LHCN-M2 (cell line): ENCODE measurements at regions not wholly inside any gene's neighbourhood (a gene's known extent, or its start where the extent isn't known, plus 50 kb on each side); places are given as distances from the start of the nearest gene placed in this dataset.
"Not testable (repeated sequence)": the region's sequence is repeated elsewhere in the genome, so short reads cannot be mapped to it uniquely, and the experiment has no call there.

Experiments used
- DNase-seq: peaks from one replicate; pipeline ENCODE4 v3.0.0-alpha.2; 2012; ENCODE audit warnings: low read depth

DNA sequence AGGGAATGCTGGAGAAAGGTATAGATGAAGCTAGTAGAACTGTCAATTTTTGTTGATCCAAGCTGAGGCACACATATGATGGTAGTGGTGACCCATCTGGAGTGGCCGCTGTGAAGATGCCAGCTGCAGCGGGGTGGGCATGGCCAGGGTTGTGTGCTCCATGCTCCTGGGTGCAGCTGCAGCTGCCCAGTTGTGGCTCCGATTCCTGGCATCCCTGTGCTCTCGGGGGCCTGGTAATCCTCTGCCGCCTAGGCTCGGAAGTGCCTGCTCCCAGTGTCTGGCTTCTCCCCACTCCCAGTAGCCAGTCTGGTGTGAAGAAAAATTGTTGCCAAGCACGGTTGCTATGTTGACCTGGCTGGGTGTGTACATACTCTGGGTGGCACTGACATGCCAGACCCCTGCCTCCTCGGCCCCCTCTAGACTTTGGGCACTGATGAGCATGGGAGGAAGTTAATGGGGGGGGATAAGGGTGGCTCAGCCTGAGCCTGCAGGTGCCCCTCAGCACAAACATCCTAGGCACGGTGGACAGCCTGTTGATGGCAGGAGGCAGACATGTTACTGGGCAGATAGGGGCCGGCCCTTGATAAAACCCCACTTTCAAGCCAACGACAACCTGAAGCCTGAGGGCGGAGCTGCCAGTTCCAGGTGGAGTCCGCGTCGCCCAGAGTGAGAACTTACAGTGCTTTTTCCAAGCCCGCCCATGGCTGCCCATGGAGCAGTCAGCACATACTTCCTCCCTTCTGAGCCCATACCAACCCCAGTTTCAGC is 1400.7 kb downstream of the PCDH9 start:
- no peak for DNase-seq

DNA sequence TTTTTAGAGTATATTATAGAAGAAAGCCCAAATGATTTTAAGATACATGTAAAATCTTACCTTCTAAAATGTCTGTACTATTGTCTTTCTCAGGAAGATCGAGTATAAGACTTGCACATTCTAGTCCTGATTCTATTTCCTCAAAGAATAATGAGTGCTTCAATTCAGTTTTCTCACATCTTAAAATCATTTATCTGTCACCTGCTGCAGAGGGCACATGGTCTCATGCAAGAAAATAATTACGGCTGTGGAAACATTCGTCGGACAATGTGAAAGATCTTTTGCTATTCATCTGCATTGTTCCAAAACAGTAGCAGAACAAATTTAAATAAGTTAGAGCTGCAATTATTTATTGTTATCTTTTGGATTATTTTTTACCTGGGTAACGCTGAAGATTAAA is 1403.5 kb downstream of the PCDH9 start:
- no peak for DNase-seq

DNA sequence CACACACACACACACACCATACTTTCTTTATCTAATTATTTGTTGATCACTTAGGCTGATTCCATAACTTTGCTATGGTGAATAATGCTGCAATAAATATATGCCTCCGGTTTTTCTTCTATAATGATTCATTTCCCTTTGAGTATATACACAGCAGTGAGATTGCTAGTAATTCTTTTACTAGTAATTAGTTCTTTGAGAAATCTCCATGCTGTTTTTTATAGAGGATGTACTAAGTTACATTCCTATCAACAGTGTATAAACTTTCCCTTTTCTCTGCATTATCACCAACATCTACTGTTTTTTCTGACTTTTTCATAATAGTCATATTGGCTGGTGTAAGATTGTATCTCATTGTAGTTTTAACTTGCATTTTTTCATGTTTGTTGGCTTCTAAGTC is 1405.1 kb downstream of the PCDH9 start:
- DNase-seq: no peak

DNA sequence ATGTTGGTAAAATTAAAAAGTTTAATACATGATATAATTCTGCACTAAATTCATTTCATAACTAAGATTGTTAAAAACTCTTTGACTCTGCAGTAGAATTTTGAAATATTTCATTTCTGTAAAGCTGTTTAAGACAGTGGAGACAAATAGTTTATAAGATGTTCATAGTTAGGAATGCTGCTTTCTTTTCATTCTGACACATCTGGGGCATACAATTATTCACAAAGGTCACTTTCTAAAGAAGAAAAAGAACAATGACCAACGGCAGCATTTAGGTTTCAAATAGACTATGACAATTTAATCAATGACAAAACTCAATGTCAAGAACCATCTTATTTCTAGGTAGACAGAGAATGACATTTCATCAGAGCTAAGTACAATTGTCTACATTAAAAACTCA is 1422.1 kb downstream of the PCDH9 start:
- peak; percentile 7 for DNase-seq

DNA sequence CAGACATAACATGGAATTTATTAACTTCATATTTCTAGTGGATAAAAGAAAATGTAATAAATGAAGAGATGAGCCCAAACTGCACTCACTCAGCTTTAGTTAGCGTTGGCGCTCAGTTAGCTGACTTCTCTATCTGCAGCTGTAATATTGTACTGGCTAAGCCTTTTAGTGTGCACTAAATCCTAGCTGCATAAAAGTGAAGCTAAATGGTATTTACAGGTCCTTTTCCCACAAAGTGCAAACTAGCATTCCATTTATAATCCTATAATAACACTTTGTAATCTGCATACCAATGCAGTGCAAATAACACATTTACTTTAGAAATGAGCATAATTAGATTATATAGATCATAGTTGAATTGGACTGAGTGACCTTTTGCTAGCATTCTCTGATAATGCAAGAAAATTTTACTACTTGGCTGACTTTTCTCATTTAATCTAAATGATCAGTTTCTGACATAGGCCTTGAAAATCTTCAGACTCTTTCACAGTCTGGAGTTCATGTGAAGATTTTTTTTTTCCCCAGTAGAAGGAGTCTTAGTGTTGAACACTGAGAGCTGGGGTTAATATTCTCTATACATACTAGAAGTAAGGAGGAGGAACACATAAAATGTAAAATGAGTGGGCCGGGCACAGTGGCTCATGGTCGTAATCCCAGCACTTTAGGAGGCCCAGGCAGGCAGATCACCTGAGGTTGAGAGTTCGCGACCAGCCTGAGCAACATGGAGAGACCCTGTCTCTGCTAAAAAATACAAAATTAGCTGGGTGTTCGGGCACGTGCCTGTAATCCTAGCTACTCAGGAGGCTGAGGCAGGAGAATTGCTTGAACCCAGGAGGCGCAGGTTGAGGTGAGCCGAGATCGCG is 1426.4 kb downstream of the PCDH9 start:
- DNase-seq: no peak

DNA sequence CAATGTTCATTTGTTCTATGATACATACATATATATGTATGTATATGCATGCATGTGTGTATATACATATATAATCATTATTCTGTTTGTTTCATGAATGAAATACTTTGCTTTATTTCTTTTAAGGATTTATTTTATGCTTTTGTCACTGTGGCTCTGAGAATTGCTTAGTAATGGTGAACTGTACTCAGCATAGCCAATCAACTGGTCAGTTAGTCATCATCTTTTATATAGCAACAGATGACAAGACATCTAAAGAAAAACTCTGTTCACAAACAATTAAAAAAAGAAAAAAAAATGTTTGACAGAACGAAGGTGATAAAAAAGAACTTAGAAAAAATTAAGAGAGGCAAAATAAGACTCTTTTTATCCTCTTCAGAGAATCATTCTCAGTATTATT is 1440.3 kb downstream of the PCDH9 start:
- peak; percentile 69 for DNase-seq

DNA sequence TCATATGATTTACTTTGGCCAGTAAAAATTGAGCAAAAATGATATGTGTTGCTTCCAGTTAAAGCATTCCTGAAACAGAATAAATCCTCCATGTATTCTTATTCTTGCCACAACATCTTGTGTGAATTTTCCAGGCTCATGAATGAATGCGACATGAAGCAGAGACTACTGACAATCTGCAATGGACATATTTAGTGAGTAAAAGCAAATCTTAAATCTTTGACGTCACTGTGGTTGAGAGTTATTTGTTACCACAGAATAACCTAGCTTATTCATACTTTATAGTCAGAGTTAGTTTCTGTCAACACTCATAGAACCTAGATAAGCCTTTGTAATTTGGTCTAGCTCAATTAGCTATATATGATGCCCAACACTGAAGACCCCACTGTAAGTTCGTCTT is 1443.1 kb downstream of the PCDH9 start:
- DNase-seq: peak; percentile 8

DNA sequence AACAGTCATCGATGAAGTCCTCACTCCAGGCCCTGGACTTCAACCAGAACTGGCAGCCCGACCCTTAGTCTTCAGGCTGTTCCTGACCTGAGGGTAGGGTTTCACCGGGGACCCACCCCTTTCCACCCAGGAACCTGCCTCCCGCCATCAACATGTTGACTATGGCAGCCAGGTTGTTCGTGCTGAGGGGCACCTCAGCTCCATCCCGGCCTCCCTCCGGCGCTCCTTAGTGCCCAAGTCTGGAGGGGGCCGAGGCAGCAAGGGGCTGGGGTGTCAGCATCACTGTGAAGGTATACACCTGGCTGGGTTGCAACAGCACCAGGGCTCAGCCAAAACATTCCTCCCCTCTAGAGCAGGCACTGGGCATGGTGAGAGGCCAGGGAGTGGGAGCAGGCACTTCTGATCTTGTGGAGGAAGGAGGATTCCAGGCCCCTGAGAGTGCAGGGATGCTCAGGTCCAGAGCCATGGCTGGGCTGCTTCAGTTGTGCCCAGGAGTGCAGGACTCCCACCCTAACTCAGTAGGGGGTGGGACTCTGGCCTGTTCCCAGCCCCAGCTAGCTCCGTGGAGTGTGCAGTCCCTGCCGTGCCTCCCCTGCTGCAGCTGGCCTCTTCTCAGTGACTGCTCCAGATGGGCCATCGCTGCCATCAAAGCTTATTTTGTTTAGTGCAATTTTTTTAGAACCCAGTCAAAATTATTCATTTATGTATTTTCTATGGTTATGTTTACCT is 1445.9 kb downstream of the PCDH9 start:
- DNase-seq: no peak

DNA sequence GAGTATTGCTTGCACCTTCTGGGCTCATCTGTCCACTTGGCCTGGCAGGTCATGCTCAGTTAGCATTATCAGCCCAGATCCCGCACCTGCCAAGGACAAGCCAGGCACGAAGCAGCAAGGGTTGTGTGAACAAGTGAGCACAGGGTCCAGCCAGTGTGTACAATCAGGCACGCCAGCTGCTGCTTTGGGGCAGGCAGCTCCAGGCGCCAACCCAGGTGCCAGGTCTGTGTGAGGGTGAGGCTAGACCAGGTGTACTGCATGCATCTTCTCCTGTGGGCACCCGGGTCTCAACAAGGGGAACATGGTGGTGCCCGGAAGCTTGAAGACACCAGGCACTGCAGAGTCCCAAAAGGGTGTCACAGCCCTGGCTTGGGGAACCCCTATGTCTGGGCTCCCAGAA is 1446.8 kb downstream of the PCDH9 start:
- no peak for DNase-seq

DNA sequence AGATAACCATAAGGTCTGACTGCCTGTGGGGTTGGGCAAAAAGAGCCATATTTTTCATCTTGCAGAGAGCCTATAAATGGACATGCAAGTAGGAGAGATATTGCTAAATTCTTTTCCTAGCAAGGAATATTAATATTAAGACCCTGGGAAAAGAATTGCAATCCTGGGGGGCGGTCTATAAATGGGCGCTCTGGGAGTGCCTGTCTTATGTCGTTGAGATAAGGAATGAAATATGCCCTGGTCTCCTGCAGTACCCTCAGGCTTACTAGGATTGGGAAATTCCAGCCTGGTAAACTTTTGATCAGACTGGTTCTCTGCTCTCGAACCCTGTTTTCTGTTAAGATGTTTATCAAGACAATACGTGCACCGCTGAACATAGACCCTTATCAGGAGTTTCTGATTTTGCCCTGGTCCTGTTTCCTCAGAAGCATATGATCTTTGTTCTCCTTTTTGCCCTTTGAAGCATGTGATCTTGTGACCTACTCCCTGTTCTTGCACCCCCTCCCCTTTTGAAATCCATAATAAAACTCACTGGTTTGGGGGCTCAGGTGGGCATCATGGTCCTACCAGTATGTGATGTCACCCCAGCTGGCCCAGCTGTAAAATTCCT is 1458.3 kb downstream of the PCDH9 start:
- not testable (repeated sequence) for DNase-seq

DNA sequence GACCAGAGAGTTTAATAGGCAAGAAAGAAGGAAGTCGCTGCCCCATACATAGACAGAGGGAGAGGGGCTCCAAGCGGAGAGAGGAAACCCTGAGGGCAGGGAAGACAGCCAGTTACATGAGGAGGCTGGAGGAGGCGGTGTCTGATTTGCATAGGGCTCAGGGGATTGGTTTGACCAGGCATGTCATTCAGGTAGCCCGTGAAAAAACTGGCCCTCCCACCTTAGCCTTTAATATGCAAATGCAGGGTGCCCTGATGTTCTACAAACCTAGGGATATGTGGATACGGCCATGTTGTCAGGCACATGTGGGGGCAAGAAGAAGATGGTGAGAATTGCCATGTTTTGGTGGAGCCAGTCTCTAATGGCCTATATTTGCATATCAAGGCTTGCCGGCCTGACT is 1461.6 kb downstream of the PCDH9 start:
- no peak for DNase-seq

DNA sequence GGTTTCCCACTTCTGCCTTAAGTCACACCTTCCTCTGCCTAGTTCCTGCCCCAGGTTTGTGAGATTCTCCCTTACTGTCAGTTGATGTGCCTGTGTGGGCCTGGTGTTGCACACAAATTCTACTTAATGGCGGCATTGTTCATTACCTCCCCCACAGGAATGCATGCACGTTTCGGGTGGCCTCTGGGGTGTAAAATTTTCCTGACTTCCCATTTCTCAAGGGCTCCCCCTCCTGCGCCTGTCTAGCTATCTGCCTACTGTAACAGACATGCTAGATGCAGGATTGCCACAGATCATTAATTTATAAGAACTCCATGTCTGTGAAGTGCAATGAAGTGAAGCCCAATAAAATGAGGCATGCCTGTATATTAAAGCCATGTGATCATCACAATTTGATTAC is 1466.3 kb downstream of the PCDH9 start:
- DNase-seq: no peak

DNA sequence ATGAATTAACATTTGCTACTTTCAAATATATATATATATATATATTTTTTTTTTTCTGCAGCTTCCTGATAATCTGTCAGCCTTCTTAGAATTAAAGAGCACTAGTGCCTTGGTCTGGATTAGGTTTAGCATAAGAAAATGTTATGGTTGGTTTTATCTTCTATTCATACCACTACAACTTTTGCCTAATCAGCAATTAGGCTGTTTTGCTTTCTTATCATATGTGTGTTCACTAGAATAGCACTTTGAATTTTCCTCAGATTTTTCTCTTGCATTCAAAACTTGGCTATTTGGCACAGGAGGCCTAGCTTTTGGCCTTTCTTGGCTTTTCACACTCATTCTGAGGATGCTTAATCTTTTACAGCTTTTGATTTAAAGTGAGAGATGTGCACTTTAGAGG is 1468.1 kb downstream of the PCDH9 start:
- DNase-seq: no peak

DNA sequence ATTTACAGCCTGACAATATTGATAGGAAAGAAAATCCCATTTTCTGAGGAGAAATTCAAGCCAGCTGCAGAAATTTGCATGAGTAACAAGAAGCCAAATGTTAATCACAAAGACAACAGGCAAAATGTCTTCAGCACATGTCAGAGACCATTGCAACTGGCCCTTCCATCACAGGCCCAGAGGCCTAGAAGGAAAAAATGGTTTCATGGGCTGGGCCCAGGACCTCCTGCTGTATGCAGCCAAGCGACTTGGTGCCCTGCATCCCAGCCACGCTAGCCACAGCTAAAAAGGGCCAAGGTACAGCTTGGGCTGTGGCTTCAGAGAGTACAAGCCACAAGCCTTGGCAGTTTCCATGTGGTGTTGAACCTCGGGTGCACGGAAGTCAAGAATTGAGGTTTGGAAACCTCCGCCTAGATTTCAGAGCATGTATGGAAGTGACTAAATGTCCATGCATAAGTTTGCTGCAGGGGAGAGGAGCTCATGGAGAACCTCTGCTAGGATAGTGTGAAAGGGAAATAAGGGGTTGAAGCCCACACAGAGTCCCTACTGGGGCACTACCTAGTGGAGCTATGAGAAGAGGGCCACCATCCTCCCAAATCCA is 1474.0 kb downstream of the PCDH9 start:
- no peak for DNase-seq

DNA sequence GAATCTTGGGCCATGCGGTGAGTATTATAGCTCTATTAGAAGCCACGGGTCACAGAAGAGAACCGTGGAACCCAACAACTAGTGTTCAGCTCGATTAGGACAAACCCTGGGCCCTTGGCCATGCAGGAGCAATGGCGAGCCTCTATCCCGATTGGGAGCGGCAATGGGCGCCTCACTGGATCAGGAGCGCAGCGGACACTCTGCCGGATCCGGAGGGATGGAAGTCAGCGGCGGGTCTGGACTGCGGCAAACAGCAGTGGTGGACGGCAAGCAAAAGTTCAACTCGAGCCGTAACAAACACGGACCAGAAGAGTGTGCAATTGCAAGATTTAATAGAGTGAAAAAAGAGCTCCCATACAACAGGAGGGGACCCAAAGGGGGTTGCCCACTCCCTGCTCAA is 1481.9 kb downstream of the PCDH9 start:
- DNase-seq: no peak

DNA sequence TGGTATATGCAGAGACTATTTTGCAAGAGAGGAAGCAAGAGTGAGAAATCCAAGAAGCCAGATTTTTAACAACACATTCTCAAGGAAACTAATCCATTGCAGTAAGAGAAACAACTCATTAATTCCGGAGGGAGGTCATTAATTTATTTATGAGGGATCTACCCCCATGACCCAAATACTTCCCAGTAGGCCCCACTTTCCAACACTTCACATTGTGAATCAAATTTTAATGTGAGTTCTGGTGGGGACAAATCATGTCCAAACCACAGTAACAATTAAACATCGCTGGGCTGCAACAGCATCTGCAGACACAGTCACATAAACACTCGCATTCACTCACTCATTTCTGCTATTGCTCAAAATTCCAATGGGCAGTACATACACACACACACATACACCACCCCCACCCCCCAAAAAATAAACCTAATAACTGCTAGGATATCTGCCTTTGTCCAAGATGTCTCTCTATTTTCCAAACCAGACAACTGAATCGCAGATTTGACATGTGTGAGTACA is 1483.7 kb downstream of the PCDH9 start:
- DNase-seq: no peak

DNA sequence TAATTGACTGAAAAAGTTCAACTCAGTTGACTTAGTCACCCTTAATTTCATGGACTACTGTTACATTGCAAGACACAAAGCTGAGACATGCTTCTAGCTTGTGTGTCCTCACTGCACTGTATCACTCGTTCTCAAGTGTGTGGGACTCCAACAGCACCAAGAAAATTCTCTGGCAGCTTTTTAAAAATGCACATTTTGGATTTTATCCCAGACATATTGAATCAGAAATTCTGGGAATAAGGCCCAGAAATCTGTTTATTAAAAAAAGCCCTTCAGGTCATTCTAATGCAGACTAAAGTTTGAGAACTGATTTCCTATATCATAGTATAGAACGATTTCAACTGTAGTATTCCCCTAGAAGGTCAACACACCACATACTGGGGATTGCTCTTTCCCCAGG is 1485.3 kb downstream of the PCDH9 start:
- no peak for DNase-seq

DNA sequence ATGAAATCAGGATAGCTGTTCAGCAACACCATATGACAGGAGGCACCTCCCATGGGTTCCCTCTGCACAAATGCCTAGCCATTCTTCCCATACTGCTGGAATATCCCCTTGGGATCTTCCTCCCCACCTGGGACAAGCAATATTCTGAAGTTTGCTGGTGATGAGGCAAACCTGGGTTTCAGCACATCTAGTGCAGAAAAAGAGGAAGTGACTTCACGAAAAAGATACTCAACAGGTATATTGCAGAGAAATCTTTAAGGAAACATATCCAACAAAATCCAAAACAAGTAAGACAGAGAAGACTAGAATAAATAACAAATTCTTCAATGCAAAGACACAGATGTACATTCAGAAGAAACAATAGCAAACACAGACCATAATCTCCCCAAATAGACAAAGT is 1497.0 kb downstream of the PCDH9 start:
- no peak for DNase-seq

DNA sequence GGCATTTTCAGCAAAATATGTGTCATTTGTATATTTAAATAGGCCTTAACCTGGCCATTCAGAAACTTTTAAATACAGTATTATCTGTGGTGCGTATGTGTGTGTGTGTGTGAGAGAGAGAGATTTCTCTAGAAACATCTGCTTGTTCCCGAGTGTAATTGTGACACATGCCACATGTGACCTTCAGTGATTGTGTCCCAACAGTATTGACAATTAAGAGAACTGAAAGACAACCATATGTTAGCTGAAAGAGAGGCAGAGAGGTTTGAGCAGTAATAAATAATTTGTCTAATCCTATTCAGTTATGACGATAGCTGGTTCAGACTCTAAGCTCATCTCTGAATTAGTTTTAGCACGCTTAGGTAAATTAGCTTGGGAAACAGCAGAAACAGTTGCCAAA is 1503.1 kb downstream of the PCDH9 start:
- no peak for DNase-seq

DNA sequence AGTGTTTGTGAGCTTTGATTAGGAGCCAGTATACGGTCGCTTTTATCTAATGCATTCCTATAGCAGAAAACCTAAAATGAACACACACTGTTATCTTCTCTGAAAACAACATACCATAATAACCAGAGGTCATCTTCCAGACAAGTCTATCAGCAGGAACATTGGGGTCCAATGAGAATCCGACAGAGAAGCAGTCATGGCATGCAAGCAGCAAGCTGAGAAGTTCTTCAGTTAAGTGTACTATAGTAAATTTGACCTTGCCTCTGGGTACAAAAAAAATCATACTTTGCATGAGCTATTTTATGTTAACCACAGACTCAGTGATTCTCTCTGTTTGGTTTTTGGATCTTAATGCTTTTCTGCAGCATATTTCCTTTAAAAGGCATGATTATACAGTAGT is 1505.1 kb downstream of the PCDH9 start:
- DNase-seq: peak; percentile 2

DNA sequence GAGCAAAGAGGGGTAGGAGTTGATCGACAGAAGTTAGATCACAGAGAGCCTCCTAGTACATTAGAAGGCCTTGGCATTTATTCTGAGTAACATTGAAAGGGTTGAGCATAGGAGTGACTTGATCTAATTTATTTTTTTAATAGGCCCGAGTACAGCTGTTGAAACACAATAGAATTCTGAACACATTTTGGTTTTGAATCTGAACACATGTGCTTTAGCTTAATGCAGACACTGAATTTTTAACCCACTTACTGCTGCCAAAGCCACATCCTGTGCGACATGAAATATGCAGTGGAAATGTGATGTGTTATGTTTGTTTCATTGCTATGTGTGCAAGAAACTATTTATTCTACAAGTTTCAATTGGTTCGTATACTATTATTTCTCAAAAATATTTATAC is 1505.9 kb downstream of the PCDH9 start:
- DNase-seq: peak; percentile 47
